HCT116 (cell line): ENCODE measurements at regions not wholly inside any gene's neighbourhood (a gene's known extent, or its start where the extent isn't known, plus 50 kb on each side); places are given as distances from the start of the nearest gene placed in this dataset.

Experiments used
- CTCF ChIP-seq, 3 experiments: fragments of 200-600 bp in 1 of 3; sonication (generic) in 1 of 3; IDR thresholded peaks in 2 of 3; conservative IDR thresholded peaks in 1 of 3; 2 replicates each; pipeline ENCODE4 v1.5.1; 2012 to 2017; ENCODE audit warnings: low read depth in 2 of 3, low read length in 2 of 3, antibody characterized with exemption in 1 of 3, borderline replicate concordance in 1 of 3, control low read depth in 1 of 3, mild to moderate bottlenecking in 1 of 3, mixed read lengths in 1 of 3, mixed run types in 1 of 3, moderate library complexity in 1 of 3; ENCODE audit not compliant: insufficient read depth in 1 of 3
- SIN3A ChIP-seq: IDR thresholded peaks from 2 replicates; pipeline ENCODE4 v1.6.1; 2012; ENCODE audit warnings: low read depth
- YY1 ChIP-seq: IDR thresholded peaks from 2 replicates; pipeline ENCODE4 v1.6.1; 2011; ENCODE audit warnings: low read length, low read depth, moderate library complexity, mild to moderate bottlenecking; ENCODE audit not compliant: insufficient replicate concordance; ENCODE audit errors: extremely low read depth

GRCh38 chr2:220341014-220341413 is 713.6 kb downstream of the SLC4A3 start:
- TF ChIP-seq CTCF (IDR thresholded peaks at IDR 0.05 in 2 of 3, conservative IDR thresholded peaks at IDR 0.05 in 1 of 3; ENCODE audit: borderline replicate concordance in 1 of 3, insufficient read depth in 1 of 3, low read depth in 2 of 3, low read length in 2 of 3) (no peak), YY1 (no peak), SIN3A (no peak)
